ENCODE measurements at regions not wholly inside any gene's neighbourhood (a gene's known extent, or its start where the extent isn't known, plus 50 kb on each side); places are given as distances from the start of the nearest gene placed in this dataset.

- no peak for TF ChIP-seq CEBPB (IDR thresholded peaks at IDR 0.05)
- no peak for TF ChIP-seq MAX (IDR thresholded peaks at IDR 0.05)
- TF ChIP-seq RAD21 (IDR thresholded peaks at IDR 0.05; ENCODE audit: low read depth): no peak
- TF ChIP-seq USF1 (IDR thresholded peaks at IDR 0.05): no peak
- TF ChIP-seq YY1 (IDR thresholded peaks at IDR 0.05; ENCODE audit: low read depth): no peak
- no peak for TF ChIP-seq TEAD4 (IDR thresholded peaks at IDR 0.05)
- TF ChIP-seq TAF1 (IDR thresholded peaks at IDR 0.05; ENCODE audit: low read depth): no peak
- TF ChIP-seq EP300 (IDR thresholded peaks at IDR 0.05; ENCODE audit: borderline replicate concordance): no peak
- no peak for TF ChIP-seq NFIC (IDR thresholded peaks at IDR 0.05)
Observed at GRCh38 chr2:222076973-222077690, 221.7 kb downstream of the PAX3 start.

GRCh38 chr2:222074674-222075073 lies 224.1 kb downstream of the PAX3 start:
- TF ChIP-seq TEAD4 (IDR thresholded peaks at IDR 0.05) (no peak), FOXM1 (IDR thresholded peaks at IDR 0.05; ENCODE audit: borderline replicate concordance, low read depth) (no peak), CREB1 (IDR thresholded peaks at IDR 0.05; ENCODE audit: low read depth) (no peak), TCF12 (IDR thresholded peaks at IDR 0.05; ENCODE audit: low read depth) (no peak), YY1 (IDR thresholded peaks at IDR 0.05; ENCODE audit: low read depth) (no peak), MAX (IDR thresholded peaks at IDR 0.05) (no peak), TAF1 (IDR thresholded peaks at IDR 0.05; ENCODE audit: low read depth) (no peak)

- TF ChIP-seq TAF1 (IDR thresholded peaks at IDR 0.05; ENCODE audit: low read depth): no peak
- TF ChIP-seq YY1 (IDR thresholded peaks at IDR 0.05; ENCODE audit: low read depth): no peak
- TF ChIP-seq ZBTB7A (IDR thresholded peaks at IDR 0.05; ENCODE audit: low read depth): no peak
- no peak for TF ChIP-seq CREB1 (IDR thresholded peaks at IDR 0.05; ENCODE audit: low read depth)
- no peak for TF ChIP-seq FOXM1 (IDR thresholded peaks at IDR 0.05; ENCODE audit: borderline replicate concordance, low read depth)
- no peak for TF ChIP-seq RAD21 (IDR thresholded peaks at IDR 0.05; ENCODE audit: low read depth)
- TF ChIP-seq TCF12 (IDR thresholded peaks at IDR 0.05; ENCODE audit: low read depth): no peak
- TF ChIP-seq MAX (IDR thresholded peaks at IDR 0.05): no peak
- no peak for TF ChIP-seq NFIC (IDR thresholded peaks at IDR 0.05)
- TF ChIP-seq EGR1 (IDR thresholded peaks at IDR 0.05): no peak
- TF ChIP-seq TEAD4 (IDR thresholded peaks at IDR 0.05): no peak
- TF ChIP-seq USF1 (IDR thresholded peaks at IDR 0.05): no peak
- TF ChIP-seq CEBPB (IDR thresholded peaks at IDR 0.05): no peak
Observed at GRCh38 chr2:222071911-222072310, 226.9 kb downstream of the PAX3 start.

- TF ChIP-seq CEBPB (IDR thresholded peaks at IDR 0.05) (no peak), RAD21 (IDR thresholded peaks at IDR 0.05; ENCODE audit: low read depth) (no peak), REST (IDR thresholded peaks at IDR 0.05; ENCODE audit: low read depth) (no peak), TCF12 (IDR thresholded peaks at IDR 0.05; ENCODE audit: low read depth) (no peak), EGR1 (IDR thresholded peaks at IDR 0.05) (no peak), NFIC (IDR thresholded peaks at IDR 0.05) (no peak), EP300 (IDR thresholded peaks at IDR 0.05; ENCODE audit: borderline replicate concordance) (no peak), TEAD4 (IDR thresholded peaks at IDR 0.05) (no peak), FOXM1 (IDR thresholded peaks at IDR 0.05; ENCODE audit: borderline replicate concordance, low read depth) (no peak), MAX (IDR thresholded peaks at IDR 0.05) (no peak), TAF1 (IDR thresholded peaks at IDR 0.05; ENCODE audit: low read depth) (no peak)
Observed at GRCh38 chr2:222064286-222064685, 234.5 kb downstream of the PAX3 start.

GRCh38 chr2:222058819-222059445 lies 239.9 kb downstream of the PAX3 start:
- no peak for TF ChIP-seq RAD21 (IDR thresholded peaks at IDR 0.05; ENCODE audit: low read depth)
- no peak for TF ChIP-seq NFIC (IDR thresholded peaks at IDR 0.05)
- no peak for TF ChIP-seq YY1 (IDR thresholded peaks at IDR 0.05; ENCODE audit: low read depth)
- no peak for TF ChIP-seq USF1 (IDR thresholded peaks at IDR 0.05)
- TF ChIP-seq TEAD4 (IDR thresholded peaks at IDR 0.05): no peak
- no peak for TF ChIP-seq MAX (IDR thresholded peaks at IDR 0.05)
- TF ChIP-seq CREB1 (IDR thresholded peaks at IDR 0.05; ENCODE audit: low read depth): no peak
- TF ChIP-seq FOXM1 (IDR thresholded peaks at IDR 0.05; ENCODE audit: borderline replicate concordance, low read depth): no peak
- TF ChIP-seq REST (IDR thresholded peaks at IDR 0.05; ENCODE audit: low read depth): no peak
- no peak for TF ChIP-seq CEBPB (IDR thresholded peaks at IDR 0.05)
- TF ChIP-seq EGR1 (IDR thresholded peaks at IDR 0.05): no peak
- no peak for TF ChIP-seq TCF12 (IDR thresholded peaks at IDR 0.05; ENCODE audit: low read depth)
- no peak for TF ChIP-seq ZBTB7A (IDR thresholded peaks at IDR 0.05; ENCODE audit: low read depth)
- no peak for TF ChIP-seq EP300 (IDR thresholded peaks at IDR 0.05; ENCODE audit: borderline replicate concordance)

Measured in Ishikawa (cell line).